H1 (cell line): ENCODE measurements at regions not wholly inside any gene's neighbourhood (a gene's known extent, or its start where the extent isn't known, plus 50 kb on each side); places are given as distances from the start of the nearest gene placed in this dataset.

ENCODE experiments used
- GABPA ChIP-seq: IDR thresholded peaks from 2 replicates; pipeline ENCODE4 v1.6.1; 2011; ENCODE audit warnings: mild to moderate bottlenecking, low read length, moderate library complexity, borderline replicate concordance; ENCODE audit not compliant: insufficient read depth
- TCF12 ChIP-seq: IDR thresholded peaks from 2 replicates; pipeline ENCODE4 v1.6.1; 2011; ENCODE audit warnings: low read depth, mild to moderate bottlenecking, low read length
- TF ChIP-seq, protein P1 (sequence below): fragments of 300-600 bp; sonication (generic); IDR thresholded peaks from 2 replicates; pipeline ENCODE4 v1.7.1; 2012; ENCODE audit warnings: low read length, moderate library complexity, mild to moderate bottlenecking, inconsistent platforms; ENCODE audit not compliant: insufficient replicate concordance
- TF ChIP-seq, protein P2 (sequence below): IDR thresholded peaks from 2 replicates; pipeline ENCODE4 v1.6.1; 2012; ENCODE audit warnings: inconsistent platforms

GRCh38 chr11:128300785-128301184, 286.6 kb downstream of the ETS1 start (continued):
- TF ChIP-seq, protein P1, sequence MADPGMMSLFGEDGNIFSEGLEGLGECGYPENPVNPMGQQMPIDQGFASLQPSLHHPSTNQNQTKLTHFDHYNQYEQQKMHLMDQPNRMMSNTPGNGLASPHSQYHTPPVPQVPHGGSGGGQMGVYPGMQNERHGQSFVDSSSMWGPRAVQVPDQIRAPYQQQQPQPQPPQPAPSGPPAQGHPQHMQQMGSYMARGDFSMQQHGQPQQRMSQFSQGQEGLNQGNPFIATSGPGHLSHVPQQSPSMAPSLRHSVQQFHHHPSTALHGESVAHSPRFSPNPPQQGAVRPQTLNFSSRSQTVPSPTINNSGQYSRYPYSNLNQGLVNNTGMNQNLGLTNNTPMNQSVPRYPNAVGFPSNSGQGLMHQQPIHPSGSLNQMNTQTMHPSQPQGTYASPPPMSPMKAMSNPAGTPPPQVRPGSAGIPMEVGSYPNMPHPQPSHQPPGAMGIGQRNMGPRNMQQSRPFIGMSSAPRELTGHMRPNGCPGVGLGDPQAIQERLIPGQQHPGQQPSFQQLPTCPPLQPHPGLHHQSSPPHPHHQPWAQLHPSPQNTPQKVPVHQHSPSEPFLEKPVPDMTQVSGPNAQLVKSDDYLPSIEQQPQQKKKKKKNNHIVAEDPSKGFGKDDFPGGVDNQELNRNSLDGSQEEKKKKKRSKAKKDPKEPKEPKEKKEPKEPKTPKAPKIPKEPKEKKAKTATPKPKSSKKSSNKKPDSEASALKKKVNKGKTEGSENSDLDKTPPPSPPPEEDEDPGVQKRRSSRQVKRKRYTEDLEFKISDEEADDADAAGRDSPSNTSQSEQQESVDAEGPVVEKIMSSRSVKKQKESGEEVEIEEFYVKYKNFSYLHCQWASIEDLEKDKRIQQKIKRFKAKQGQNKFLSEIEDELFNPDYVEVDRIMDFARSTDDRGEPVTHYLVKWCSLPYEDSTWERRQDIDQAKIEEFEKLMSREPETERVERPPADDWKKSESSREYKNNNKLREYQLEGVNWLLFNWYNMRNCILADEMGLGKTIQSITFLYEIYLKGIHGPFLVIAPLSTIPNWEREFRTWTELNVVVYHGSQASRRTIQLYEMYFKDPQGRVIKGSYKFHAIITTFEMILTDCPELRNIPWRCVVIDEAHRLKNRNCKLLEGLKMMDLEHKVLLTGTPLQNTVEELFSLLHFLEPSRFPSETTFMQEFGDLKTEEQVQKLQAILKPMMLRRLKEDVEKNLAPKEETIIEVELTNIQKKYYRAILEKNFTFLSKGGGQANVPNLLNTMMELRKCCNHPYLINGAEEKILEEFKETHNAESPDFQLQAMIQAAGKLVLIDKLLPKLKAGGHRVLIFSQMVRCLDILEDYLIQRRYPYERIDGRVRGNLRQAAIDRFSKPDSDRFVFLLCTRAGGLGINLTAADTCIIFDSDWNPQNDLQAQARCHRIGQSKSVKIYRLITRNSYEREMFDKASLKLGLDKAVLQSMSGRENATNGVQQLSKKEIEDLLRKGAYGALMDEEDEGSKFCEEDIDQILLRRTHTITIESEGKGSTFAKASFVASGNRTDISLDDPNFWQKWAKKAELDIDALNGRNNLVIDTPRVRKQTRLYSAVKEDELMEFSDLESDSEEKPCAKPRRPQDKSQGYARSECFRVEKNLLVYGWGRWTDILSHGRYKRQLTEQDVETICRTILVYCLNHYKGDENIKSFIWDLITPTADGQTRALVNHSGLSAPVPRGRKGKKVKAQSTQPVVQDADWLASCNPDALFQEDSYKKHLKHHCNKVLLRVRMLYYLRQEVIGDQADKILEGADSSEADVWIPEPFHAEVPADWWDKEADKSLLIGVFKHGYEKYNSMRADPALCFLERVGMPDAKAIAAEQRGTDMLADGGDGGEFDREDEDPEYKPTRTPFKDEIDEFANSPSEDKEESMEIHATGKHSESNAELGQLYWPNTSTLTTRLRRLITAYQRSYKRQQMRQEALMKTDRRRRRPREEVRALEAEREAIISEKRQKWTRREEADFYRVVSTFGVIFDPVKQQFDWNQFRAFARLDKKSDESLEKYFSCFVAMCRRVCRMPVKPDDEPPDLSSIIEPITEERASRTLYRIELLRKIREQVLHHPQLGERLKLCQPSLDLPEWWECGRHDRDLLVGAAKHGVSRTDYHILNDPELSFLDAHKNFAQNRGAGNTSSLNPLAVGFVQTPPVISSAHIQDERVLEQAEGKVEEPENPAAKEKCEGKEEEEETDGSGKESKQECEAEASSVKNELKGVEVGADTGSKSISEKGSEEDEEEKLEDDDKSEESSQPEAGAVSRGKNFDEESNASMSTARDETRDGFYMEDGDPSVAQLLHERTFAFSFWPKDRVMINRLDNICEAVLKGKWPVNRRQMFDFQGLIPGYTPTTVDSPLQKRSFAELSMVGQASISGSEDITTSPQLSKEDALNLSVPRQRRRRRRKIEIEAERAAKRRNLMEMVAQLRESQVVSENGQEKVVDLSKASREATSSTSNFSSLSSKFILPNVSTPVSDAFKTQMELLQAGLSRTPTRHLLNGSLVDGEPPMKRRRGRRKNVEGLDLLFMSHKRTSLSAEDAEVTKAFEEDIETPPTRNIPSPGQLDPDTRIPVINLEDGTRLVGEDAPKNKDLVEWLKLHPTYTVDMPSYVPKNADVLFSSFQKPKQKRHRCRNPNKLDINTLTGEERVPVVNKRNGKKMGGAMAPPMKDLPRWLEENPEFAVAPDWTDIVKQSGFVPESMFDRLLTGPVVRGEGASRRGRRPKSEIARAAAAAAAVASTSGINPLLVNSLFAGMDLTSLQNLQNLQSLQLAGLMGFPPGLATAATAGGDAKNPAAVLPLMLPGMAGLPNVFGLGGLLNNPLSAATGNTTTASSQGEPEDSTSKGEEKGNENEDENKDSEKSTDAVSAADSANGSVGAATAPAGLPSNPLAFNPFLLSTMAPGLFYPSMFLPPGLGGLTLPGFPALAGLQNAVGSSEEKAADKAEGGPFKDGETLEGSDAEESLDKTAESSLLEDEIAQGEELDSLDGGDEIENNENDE: no peak
- TF ChIP-seq GABPA: no peak
- TF ChIP-seq, protein P2, sequence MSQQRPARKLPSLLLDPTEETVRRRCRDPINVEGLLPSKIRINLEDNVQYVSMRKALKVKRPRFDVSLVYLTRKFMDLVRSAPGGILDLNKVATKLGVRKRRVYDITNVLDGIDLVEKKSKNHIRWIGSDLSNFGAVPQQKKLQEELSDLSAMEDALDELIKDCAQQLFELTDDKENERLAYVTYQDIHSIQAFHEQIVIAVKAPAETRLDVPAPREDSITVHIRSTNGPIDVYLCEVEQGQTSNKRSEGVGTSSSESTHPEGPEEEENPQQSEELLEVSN: no peak
- no peak for TF ChIP-seq TCF12
